D721Med (cell line): ENCODE measurements at regions not wholly inside any gene's neighbourhood (a gene's known extent, or its start where the extent isn't known, plus 50 kb on each side); places are given as distances from the start of the nearest gene placed in this dataset.

Experiments
- DNase-seq: peaks from one replicate; pipeline ENCODE4 v3.0.0; 2011; ENCODE audit warnings: low spot score; ENCODE audit not compliant: insufficient read length
- FAIRE-seq: peaks from 2 replicates; lab custom pipeline; 2011; peaks lifted over from hg19 to GRCh38; lab: Jason Lieb, UNC
- TF ChIP-seq, protein P1 (sequence below): IDR thresholded peaks from 2 replicates; pipeline ENCODE4 v1.5.1; 2012; ENCODE audit warnings: mild to moderate bottlenecking, control low read depth; ENCODE audit not compliant: insufficient read depth; ENCODE audit errors: missing control alignments

DNA sequence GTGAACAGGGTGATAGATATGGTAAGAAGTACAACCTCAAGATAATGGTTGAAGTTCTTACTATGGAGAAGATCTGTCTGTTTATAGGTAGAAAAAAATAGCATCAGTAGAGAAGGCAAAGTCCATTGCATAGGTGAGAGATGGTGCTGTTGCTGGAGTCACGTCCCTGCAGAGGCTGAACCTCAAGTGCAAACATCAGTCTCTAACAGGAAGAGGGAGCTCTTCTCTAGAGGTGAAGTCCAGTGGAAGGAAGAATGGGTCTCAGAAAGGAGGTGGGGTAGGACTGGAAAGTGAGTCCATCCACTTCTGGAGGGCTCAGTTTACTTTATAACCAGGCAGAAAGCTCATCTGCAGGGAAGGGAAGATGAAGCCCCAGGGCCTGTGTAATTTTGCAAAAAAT lies 337.7 kb downstream of the MEIS1 start:
- FAIRE-seq = no peak
- DNase-seq = no peak
- TF ChIP-seq, protein P1, sequence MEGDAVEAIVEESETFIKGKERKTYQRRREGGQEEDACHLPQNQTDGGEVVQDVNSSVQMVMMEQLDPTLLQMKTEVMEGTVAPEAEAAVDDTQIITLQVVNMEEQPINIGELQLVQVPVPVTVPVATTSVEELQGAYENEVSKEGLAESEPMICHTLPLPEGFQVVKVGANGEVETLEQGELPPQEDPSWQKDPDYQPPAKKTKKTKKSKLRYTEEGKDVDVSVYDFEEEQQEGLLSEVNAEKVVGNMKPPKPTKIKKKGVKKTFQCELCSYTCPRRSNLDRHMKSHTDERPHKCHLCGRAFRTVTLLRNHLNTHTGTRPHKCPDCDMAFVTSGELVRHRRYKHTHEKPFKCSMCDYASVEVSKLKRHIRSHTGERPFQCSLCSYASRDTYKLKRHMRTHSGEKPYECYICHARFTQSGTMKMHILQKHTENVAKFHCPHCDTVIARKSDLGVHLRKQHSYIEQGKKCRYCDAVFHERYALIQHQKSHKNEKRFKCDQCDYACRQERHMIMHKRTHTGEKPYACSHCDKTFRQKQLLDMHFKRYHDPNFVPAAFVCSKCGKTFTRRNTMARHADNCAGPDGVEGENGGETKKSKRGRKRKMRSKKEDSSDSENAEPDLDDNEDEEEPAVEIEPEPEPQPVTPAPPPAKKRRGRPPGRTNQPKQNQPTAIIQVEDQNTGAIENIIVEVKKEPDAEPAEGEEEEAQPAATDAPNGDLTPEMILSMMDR = no peak

DNA sequence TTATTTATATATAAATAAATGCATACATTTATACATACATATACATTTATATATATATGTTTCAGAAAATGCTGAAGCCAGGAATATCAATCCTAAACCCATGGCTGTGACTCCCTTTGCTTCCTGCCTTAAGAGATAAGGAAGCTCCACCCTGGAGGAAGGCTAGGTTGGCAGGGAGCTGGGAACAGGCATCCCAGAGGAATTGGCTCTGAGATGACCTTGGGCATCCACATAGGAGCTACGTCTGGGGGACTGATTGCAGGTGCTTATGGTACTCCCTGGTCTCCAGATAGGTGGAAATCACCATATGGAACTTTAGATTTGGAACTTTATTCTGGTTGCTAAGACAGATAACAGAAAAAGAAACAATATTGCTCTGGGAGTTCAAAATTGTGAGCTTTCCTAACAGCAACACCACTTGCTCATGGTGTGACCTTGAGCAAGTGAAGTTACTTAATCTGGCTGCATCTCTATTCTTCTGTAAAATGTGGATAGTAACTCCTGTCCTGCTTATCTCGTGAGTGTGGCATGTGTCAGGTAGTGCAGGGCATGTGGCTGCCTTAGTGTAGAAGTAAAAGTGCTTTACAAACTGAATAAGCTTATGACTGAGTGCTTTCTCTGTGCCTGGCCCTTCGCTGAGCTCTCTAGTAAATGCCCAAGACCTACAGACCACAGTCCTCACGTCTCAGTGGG lies 341.0 kb downstream of the MEIS1 start:
- TF ChIP-seq, protein P1 = no peak
- no peak for FAIRE-seq
- no peak for DNase-seq

DNA sequence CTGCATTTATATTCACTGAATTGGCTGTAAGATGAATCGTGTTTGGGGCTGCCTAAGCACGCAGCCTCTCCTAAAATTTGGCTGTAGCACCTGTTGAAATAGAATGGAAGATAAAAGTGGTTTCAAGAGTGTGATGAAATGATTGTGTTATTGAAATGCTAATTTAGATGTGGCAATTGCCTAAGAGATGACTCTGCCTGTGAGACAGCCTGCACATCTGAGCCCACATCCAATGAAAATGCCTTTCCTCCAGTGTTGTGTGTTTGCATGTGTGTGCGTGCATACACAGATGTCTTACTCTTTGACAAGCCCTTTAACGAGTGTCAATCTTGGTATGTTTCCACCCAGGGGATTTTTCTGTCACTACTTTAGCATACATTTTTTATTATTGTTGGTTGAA lies 346.9 kb downstream of the MEIS1 start:
- no peak for FAIRE-seq
- TF ChIP-seq, protein P1 = no peak
- DNase-seq = no peak

DNA sequence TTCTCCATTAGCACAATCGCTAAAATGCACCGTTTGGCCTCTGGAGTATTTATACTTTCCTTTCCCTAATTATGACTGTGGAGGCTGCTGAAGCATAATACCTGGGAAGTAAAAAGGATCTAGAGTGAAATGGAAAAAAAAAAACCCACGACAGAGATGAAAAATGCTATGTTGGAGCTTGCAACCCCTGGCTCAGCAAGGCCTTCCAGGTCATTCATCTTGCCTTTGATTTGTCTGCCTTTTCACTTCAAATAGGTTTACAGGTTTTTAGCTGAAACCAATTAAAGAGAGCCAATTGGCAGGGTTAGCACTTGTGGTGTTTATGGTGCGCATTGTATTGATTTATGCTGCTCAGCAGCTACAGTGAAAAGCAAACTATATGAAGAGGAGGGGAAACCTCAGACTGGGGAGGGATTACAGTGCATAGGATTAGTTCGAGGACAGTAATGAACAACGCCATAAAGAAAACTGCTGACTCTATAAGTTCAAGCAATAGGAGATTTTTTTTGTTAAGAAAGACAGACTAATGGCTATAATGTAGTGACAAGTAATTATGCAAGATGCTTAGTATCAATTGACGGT lies 347.9 kb downstream of the MEIS1 start:
- TF ChIP-seq, protein P1 = no peak
- FAIRE-seq (no peak), DNase-seq (no peak)

DNA sequence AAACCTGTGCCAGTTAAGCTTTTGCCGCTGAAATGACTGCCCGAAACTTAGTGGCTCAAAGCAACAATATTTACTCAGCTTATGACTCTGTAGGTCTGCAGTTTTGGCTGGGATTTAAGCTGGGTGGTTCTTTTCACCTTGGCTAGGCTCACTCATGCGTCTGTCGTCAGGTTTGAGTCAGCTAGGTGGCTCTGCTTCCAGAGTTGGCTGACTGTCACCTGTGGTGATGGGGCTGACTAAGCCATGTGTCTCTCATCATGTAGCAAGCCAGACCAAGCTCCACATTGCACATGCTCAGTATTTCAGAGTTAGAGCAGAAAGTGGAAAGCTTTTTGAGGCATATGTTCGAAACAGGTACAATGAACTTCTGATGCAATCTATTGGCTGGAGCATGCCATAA lies 354.8 kb downstream of the MEIS1 start:
- FAIRE-seq (no peak), DNase-seq (no peak)
- TF ChIP-seq, protein P1 = no peak

DNA sequence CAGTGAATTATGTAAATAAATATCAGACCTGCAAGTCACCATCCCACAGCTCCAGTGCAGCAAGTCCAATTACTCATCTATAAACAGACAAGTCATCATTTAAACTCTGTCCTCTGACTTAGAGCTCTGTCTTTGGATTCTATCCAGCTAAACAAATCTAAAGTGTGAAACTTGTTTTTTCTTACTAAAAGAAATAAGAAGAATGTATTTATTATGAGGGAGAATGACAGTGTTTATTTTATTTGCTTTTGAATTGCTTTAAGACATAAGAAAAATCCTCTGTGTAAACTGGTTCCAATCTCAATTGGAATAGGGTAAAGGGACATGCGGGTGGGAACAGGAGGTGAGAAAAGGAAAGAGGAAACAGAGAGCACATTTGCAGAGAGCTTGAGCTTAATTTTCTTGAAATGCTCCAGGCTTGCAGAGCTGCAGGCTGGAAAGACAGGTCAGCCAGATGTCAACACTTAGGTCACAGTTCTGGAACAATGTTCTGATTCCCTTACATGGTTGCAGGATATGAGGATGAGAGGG lies 355.8 kb downstream of the MEIS1 start:
- FAIRE-seq (no peak), DNase-seq (no peak)
- TF ChIP-seq, protein P1 = no peak

DNA sequence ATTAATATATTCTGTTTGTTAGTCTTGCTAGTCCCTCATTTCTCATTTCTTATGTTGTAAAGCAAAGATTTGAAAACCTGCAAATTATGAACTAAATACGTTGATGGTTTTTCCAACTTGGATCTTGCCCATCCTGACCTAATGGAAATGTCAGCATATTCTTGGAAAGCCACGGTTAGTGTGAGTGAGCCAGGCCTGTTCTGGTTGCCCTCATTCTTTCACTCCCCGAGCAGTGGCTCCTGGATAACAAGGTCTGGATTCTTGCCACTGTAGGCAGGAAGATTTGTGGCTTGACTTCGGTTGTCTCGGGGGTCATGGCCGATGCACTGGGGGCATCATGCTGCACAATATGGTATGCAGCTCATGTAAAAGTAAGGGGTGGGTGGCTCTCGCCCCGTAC lies 359.1 kb downstream of the MEIS1 start:
- no peak for FAIRE-seq
- TF ChIP-seq, protein P1 = no peak

More for the DNA sequence above, 359.1 kb downstream of the MEIS1 start:
- no peak for DNase-seq
